Trophoblast cell (in vitro differentiated cells and primary cell): ENCODE measurements at regions not wholly inside any gene's neighbourhood (a gene's known extent, or its start where the extent isn't known, plus 50 kb on each side); places are given as distances from the start of the nearest gene placed in this dataset.

Source experiments
- DNase-seq, 2 donors: peaks; one replicate each; pipeline ENCODE4 v3.0.0-alpha.2; 2016
- H2AFZ ChIP-seq: 2 replicates; pipeline ENCODE4 v1.6.1; 2013; ENCODE audit warnings: low read length, moderate library complexity, mild to moderate bottlenecking; ENCODE audit not compliant: insufficient read depth, poor library complexity
- H2AK5ac ChIP-seq: 2 replicates; pipeline ENCODE4 v1.6.1; 2013; ENCODE audit warnings: mild to moderate bottlenecking, low read length
- H2BK120ac ChIP-seq: 2 replicates; pipeline ENCODE4 v1.6.1; 2013; ENCODE audit warnings: low read length, mild to moderate bottlenecking, moderate library complexity; ENCODE audit not compliant: insufficient read depth, poor library complexity
- H2BK12ac ChIP-seq: 2 replicates; pipeline ENCODE4 v1.6.1; 2013; ENCODE audit warnings: mild to moderate bottlenecking, low read length, moderate library complexity
- H2BK5ac ChIP-seq: 2 replicates; pipeline ENCODE4 v1.6.1; 2013; ENCODE audit warnings: low read length, low read depth, moderate library complexity, mild to moderate bottlenecking; ENCODE audit not compliant: poor library complexity
- H3K14ac ChIP-seq: 2 replicates; pipeline ENCODE4 v1.6.1; 2013; ENCODE audit warnings: mild to moderate bottlenecking, low read length
- H3K18ac ChIP-seq: 2 replicates; pipeline ENCODE4 v1.6.1; 2013; ENCODE audit warnings: mild to moderate bottlenecking, low read length
- H3K23ac ChIP-seq: 2 replicates; pipeline ENCODE4 v1.6.1; 2013; ENCODE audit warnings: low read length
- H3K27ac ChIP-seq: 2 replicates; pipeline ENCODE4 v1.5.1; 2013; ENCODE audit warnings: low read depth, mild to moderate bottlenecking, inconsistent platforms, low read length, moderate library complexity
- H3K27me3 ChIP-seq: 2 replicates; pipeline ENCODE4 v1.6.1; 2013; ENCODE audit warnings: inconsistent platforms, mild to moderate bottlenecking, low read length, moderate library complexity; ENCODE audit not compliant: insufficient read depth
- H3K36me3 ChIP-seq, 2 experiments: 1 replicate in 1 of 2; 2 replicates in 1 of 2; pipeline ENCODE4 v1.6.1; 2013; ENCODE audit warnings: low read length in 2 of 2, mild to moderate bottlenecking in 2 of 2, moderate library complexity in 1 of 2; ENCODE audit not compliant: insufficient read depth in 2 of 2, control insufficient read depth in 1 of 2
- H3K4ac ChIP-seq: 2 replicates; pipeline ENCODE4 v1.6.1; 2013; ENCODE audit warnings: low read depth, mild to moderate bottlenecking, low read length, moderate library complexity
- H3K4me1 ChIP-seq, 2 experiments: 1 replicate in 1 of 2; 2 replicates in 1 of 2; pipeline ENCODE4 v1.6.1; 2013; ENCODE audit warnings: low read length in 2 of 2, mild to moderate bottlenecking in 2 of 2, moderate library complexity in 1 of 2; ENCODE audit not compliant: insufficient read depth in 2 of 2, control insufficient read depth in 1 of 2
- H3K4me2 ChIP-seq: 2 replicates; pipeline ENCODE4 v1.6.1; 2013; ENCODE audit warnings: inconsistent platforms, mild to moderate bottlenecking, low read length, moderate library complexity
- H3K4me3 ChIP-seq: 2 replicates; pipeline ENCODE4 v1.5.1; 2013; ENCODE audit warnings: mild to moderate bottlenecking, low read depth, low read length, inconsistent platforms
- H3K79me1 ChIP-seq: one replicate; pipeline ENCODE4 v1.6.1; 2013; ENCODE audit warnings: low read length
- H3K79me2 ChIP-seq: 2 replicates; pipeline ENCODE4 v1.6.1; 2013; ENCODE audit warnings: low read length, mild to moderate bottlenecking; ENCODE audit not compliant: control insufficient read depth, insufficient read depth, poor library complexity
- H3K9ac ChIP-seq: 2 replicates; pipeline ENCODE4 v1.6.1; 2013; ENCODE audit warnings: mild to moderate bottlenecking, low read length
- H3K9me3 ChIP-seq: 2 replicates; pipeline ENCODE4 v1.6.1; 2013; ENCODE audit warnings: low read depth, mild to moderate bottlenecking, control low read depth, inconsistent platforms, low read length; ENCODE audit not compliant: insufficient read depth
- H4K12ac ChIP-seq: 2 replicates; pipeline ENCODE4 v1.6.1; 2013; ENCODE audit warnings: low read depth, mild to moderate bottlenecking, low read length, moderate library complexity
- H4K8ac ChIP-seq: 2 replicates; pipeline ENCODE4 v1.6.1; 2013; ENCODE audit warnings: low read depth, mild to moderate bottlenecking, low read length, moderate library complexity
- H4K91ac ChIP-seq: one replicate; pipeline ENCODE4 v1.6.1; 2013; ENCODE audit warnings: low read depth, mild to moderate bottlenecking, low read length, moderate library complexity
- WGBS: extraction: QIAGEN DNeasy Blood & Tissue Kit; methylation state at CpG from one replicate; pipeline ENCODE4 v1.1.7; 2013; ENCODE audit warnings: missing lambda C conversion rate; ENCODE audit not compliant: insufficient read length, insufficient coverage; ENCODE audit errors: extremely low coverage; 5-methylcytosine and 5-hydroxymethylcytosine counted together

GRCh38 chr12:124203176-124203575 is 91.7 kb upstream of the RFLNA start:
- Histone ChIP-seq H4K12ac (no peak overlapping the region), H3K23ac (no peak overlapping the region), H3K9me3 (no peaks in the 10 kb centered on the region), H3K4ac (no peak overlapping the region), H2BK120ac (no peak overlapping the region), H2BK5ac (no peak overlapping the region), H3K27me3 (no peaks in the 10 kb centered on the region), H3K4me1 (no peaks in the 10 kb centered on the region), H3K4me3 (no peak overlapping the region), H3K79me1 (no peaks in the 10 kb centered on the region), H3K27ac (no peak overlapping the region), H4K8ac (no peak overlapping the region), H2AFZ (no peak overlapping the region), H3K79me2 (no peaks in the 10 kb centered on the region), H3K4me2 (no peak overlapping the region), H3K14ac (no peak overlapping the region), H2AK5ac (no peak overlapping the region), H3K9ac (no peak overlapping the region), H4K91ac (no peak overlapping the region), H3K36me3 (no peaks in the 10 kb centered on the region), H3K18ac (no peak overlapping the region), H2BK12ac (no peak overlapping the region)
- DNase-seq = no peak
- no CpG with 5 or more reads among the region's 5 CpGs for WGBS

- Histone ChIP-seq H3K36me3 (no peaks in the 10 kb centered on the region), H2BK12ac (no peak overlapping the region), H2AFZ (no peak overlapping the region), H3K79me1 (no peaks in the 10 kb centered on the region), H3K27me3 (no peaks in the 10 kb centered on the region), H4K91ac (no peak overlapping the region), H2BK5ac (no peak overlapping the region), H3K79me2 (no peaks in the 10 kb centered on the region), H3K4me3 (no peak overlapping the region), H3K4me2 (no peak overlapping the region), H3K4ac (no peak overlapping the region), H3K9ac (no peak overlapping the region), H3K27ac (no peak overlapping the region), H3K14ac (no peak overlapping the region), H4K8ac (no peak overlapping the region), H4K12ac (no peak overlapping the region), H3K18ac (no peak overlapping the region), H2AK5ac (no peak overlapping the region), H3K4me1 (no peaks in the 10 kb centered on the region), H3K9me3 (no peaks in the 10 kb centered on the region), H2BK120ac (no peak overlapping the region), H3K23ac (no peak overlapping the region)
- no peak for DNase-seq
- no CpG with 5 or more reads among the region's 2 CpGs for WGBS
Observed at GRCh38 chr12:124205405-124205804, 89.5 kb upstream of the RFLNA start.

- H3K23ac ChIP-seq = no peak overlapping the region
- H3K4ac ChIP-seq = no peak overlapping the region
- no peak overlapping the region for H4K8ac ChIP-seq
- no peaks in the 10 kb centered on the region for H3K79me1 ChIP-seq
- no peak overlapping the region for H2AFZ ChIP-seq
- H3K27ac ChIP-seq = no peak overlapping the region
- no peak overlapping the region for H4K91ac ChIP-seq
- H2BK120ac ChIP-seq = no peak overlapping the region
- no peak overlapping the region for H3K9ac ChIP-seq
- H3K36me3 ChIP-seq = no peaks in the 10 kb centered on the region
- no peak overlapping the region for H2AK5ac ChIP-seq
- no peak overlapping the region for H3K18ac ChIP-seq
- no peaks in the 10 kb centered on the region for H3K79me2 ChIP-seq
- no peak overlapping the region for H3K4me3 ChIP-seq
- no peak for DNase-seq
- WGBS = no CpG with 5 or more reads among the region's 1 CpG
- no peak overlapping the region for H2BK5ac ChIP-seq
- no peaks in the 10 kb centered on the region for H3K9me3 ChIP-seq
- H3K4me2 ChIP-seq = no peak overlapping the region
- H4K12ac ChIP-seq = no peak overlapping the region
- H3K27me3 ChIP-seq = no peaks in the 10 kb centered on the region
- H3K14ac ChIP-seq = no peak overlapping the region
- H3K4me1 ChIP-seq = no peaks in the 10 kb centered on the region
- no peak overlapping the region for H2BK12ac ChIP-seq
Observed at GRCh38 chr12:124207049-124207448, 87.8 kb upstream of the RFLNA start.

- no peak overlapping the region for H4K12ac ChIP-seq
- no peak for DNase-seq
- H4K8ac ChIP-seq = no peak overlapping the region
- H3K9me3 ChIP-seq = no peaks in the 10 kb centered on the region
- no peak overlapping the region for H3K9ac ChIP-seq
- H3K4me2 ChIP-seq = no peak overlapping the region
- H2BK12ac ChIP-seq = no peak overlapping the region
- H2AFZ ChIP-seq = no peak overlapping the region
- H2BK5ac ChIP-seq = no peak overlapping the region
- H3K27me3 ChIP-seq = no peaks in the 10 kb centered on the region
- H3K18ac ChIP-seq = no peak overlapping the region
- no peak overlapping the region for H3K27ac ChIP-seq
- no CpG with 5 or more reads among the region's 15 CpGs for WGBS
- H3K4me3 ChIP-seq = no peak overlapping the region
- H3K79me2 ChIP-seq = no peaks in the 10 kb centered on the region
- H3K23ac ChIP-seq = no peak overlapping the region
- H3K79me1 ChIP-seq = no peaks in the 10 kb centered on the region
- H3K4ac ChIP-seq = no peak overlapping the region
- H3K36me3 ChIP-seq = no peaks in the 10 kb centered on the region
- H3K14ac ChIP-seq = no peak overlapping the region
- H4K91ac ChIP-seq = no peak overlapping the region
- no peak overlapping the region for H2AK5ac ChIP-seq
- H2BK120ac ChIP-seq = no peak overlapping the region
- no peaks in the 10 kb centered on the region for H3K4me1 ChIP-seq
Observed at GRCh38 chr12:124207617-124208016, 87.3 kb upstream of the RFLNA start.
